HG03460 (cell line): ENCODE measurements at regions not wholly inside any gene's neighbourhood (a gene's known extent, or its start where the extent isn't known, plus 50 kb on each side); places are given as distances from the start of the nearest gene placed in this dataset.

Experiments used
- ATAC-seq: cut with Tn5 transposase; IDR thresholded peaks from one replicate; pipeline ENCODE4 v1.9.1; 2021; ENCODE audit not compliant: unreplicated experiment

GRCh38 chr6:18752278-18753068, 365.3 kb downstream of the RNF144B start:
- no peak for ATAC-seq

- no peak for ATAC-seq
Measured at GRCh38 chr6:18753076-18753475, 365.9 kb downstream of the RNF144B start.

- no peak for ATAC-seq
Measured at GRCh38 chr6:18763086-18763485, 375.9 kb downstream of the RNF144B start.

- ATAC-seq: no peak
Measured at GRCh38 chr6:18784794-18785193, 397.6 kb downstream of the RNF144B start.

DNA sequence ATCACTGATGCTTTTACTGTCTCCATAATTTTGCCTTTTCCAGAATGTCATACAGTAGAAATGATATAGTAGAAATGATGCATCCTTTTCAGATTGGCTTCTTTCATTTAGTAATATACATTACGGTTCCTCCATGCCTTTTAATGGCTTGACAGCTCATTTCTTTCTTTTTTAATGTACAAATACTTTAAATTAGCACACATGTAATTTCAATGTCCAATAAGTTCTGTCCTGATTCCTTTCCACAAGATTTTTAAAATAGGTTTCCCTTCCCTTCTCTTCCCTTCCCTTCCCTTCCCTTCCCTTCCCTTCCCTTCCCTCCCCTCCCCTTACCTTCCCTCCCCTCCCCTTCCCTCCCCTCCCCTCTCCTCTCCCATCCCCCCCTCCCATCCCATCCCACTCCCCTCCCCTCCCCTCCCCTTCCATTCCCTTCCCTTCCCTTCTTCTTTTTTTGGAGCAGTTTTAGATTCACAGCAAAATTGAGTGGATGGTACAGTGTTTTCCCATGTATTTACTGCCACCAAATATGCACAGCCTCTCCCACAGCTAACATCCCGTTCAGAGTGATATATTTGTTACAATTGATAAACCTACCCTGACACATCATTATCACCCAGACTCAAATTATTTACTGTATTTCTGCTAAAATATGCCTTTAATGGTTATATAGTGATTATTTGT, 398.8 kb downstream of the RNF144B start:
- ATAC-seq: no peak

DNA sequence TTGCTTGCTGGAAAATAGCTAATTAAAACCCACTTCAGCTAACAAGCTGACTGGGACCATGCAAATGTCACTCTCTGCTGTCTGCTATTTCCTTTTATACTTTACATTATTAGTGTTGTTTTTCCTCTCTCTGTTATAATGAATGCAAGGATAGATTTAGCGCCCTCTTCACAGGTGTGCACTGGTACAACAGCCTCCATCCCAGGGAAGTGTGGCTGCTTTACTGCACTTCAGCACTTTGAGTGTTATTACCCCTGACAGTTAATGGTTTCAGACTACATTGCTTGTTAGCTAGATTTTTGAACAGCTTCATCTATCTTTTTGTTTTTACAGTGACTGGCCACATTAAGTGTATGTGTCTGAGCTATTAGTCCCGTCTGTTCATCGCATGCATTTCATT, 405.7 kb downstream of the RNF144B start:
- no peak for ATAC-seq

GRCh38 chr6:18795726-18796125, 408.6 kb downstream of the RNF144B start:
- no peak for ATAC-seq

DNA sequence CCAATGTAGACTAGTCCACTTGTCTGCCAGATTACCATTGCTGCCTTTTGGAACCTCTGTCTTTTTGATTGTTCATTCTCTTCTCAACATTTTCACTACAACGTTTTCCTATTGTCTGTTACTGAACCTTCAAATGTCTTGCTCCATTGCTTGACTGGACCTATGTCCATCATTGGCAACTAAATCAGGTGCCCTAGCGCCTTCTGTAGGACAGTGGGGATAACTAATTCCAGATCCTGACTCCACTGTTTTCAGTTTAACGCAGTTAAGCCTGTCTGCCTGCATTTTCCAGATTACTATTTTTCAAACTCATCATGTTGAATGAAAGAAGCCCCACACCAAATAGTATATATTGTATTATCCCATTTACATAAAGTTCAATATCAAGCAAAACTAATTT, 433.6 kb downstream of the RNF144B start:
- no peak for ATAC-seq

DNA sequence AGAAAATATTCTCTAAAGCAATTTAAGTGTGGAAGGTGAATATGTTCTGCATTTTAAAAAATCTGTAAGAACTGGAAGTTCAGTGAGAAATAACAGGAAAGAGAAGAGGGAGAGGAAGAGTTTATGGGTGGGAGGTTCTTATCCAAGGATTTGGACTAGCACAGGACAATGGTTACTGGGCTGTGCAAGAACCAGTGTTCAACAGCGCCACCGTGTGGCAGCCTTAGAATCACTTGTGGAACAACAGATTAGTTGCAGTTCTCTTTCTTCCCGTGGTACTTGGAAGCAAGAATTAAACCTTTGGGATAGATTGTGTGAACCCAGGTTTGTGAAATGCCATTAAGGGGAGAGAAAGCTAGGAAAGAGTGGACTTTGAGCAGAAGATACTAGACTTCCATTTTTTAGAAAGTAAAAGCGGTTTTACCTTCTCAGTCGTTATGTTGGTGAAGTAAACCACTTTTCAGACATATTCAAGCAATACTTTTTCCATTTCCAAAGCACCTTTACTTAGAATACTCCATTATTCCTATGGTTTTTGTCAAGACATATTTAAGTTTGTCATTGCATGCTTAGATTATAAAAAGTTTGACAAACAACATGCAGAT, 436.7 kb downstream of the RNF144B start:
- ATAC-seq: no peak

- no peak for ATAC-seq
Measured at GRCh38 chr6:18829272-18829870, 442.2 kb downstream of the RNF144B start.

DNA sequence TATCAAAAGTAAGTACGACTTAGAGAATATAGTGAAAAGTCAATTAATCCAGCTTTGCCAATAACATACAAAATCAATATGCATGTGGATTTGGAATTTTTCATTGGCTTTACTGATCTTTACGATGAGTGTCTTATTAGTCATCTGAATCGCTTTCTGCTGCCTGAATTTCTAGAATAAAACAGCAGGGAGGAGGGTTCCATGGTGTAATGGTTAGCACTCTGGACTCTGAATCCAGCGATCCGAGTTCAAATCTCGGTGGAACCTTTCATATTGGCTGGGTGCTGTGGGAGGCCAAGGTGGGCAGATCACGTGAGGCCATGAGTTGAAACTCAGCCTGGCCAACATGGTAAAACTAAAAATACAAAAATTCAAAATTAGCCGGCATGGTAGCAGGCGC, 448.8 kb downstream of the RNF144B start:
- ATAC-seq: no peak

DNA sequence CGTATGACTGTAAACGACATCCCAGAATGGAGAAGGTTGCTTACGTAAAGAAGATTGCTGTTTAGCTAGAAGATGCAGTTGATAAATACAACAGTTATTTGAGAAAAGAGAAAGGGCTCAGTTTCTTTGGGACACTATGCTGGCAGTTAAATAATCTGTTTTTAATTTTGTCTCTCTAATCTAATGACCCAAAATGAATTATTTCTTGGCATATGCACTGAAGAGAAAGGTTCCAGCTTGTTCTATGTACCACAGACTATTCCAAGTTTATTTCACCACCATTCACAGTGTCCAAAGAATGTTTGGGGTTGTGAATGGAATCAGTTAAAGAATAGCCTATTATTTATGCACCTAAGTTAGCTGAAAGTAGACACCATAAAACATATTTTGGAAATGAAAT, 449.9 kb downstream of the RNF144B start:
- no peak for ATAC-seq

DNA sequence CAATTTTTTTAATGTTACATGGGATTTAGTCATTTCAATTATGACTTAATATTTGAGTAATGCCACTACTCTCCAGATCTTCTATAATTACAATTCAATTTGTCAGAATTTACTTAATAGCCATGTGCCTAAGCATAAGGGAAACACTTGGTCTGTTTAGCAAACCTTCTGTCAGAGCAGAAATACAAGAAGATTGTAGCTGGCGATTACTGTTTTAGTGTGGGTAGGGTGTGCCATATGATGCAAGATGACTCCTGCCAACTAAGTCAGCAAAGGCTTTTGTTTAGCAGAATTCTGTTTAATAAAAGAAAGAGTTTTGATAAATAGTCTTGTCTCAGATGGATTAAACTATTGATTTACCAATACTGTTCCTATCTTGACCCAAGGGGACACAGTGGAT, 455.4 kb downstream of the RNF144B start:
- ATAC-seq: no peak

DNA sequence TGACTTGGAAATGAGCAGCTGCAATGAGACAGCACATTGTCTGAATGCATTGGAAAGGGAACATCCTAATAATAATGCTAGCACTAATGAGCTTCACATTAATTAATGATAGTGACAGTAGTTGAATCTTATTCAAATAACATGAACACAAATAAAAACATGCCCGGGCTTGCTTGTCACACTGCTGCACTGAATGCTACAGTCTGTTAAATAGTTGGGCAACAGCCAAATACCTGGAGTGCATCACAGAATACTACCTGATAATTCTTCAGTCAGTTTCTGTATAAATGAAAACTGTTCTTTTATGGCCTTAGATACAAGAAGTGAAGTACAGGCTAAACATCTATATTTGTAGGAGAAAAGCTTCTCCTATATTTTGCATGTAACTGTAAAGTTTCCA, 458.7 kb downstream of the RNF144B start:
- ATAC-seq: no peak

DNA sequence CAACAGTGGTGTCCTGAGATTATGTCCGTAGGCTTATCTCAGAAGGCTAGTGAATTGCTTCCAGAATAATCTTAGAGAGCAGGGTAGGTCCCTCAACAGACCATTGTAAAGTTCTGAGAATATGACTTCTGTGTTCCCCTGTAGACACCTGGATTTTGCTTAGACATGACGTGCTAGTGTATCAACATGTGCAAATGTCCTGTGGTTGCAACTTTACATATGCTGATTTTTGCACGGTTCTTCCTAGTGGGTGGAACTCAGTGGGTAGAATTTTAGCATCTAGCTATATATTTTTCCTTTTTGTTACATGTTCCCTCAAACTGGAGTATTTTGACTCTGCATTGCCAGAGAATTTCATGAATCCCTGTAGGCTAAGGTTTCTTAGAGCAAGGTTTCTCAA, 459.2 kb downstream of the RNF144B start:
- ATAC-seq: no peak

- no peak for ATAC-seq
Measured at GRCh38 chr6:18861204-18861603, 474.1 kb downstream of the RNF144B start.

- ATAC-seq: no peak
Measured at GRCh38 chr6:18883268-18883667, 496.1 kb downstream of the RNF144B start.

- no peak for ATAC-seq
Measured at GRCh38 chr6:18883851-18884250, 496.7 kb downstream of the RNF144B start.

- no peak for ATAC-seq
Measured at GRCh38 chr6:18893540-18894269, 506.6 kb downstream of the RNF144B start.

- no peak for ATAC-seq
Measured at GRCh38 chr6:18897350-18897749, 510.2 kb downstream of the RNF144B start.

- no peak for ATAC-seq
Measured at GRCh38 chr6:18904681-18905080, 517.5 kb downstream of the RNF144B start.
